Liver (tissue), 8 donors: ENCODE measurements at regions not wholly inside any gene's neighbourhood (a gene's known extent, or its start where the extent isn't known, plus 50 kb on each side); places are given as distances from the start of the nearest gene placed in this dataset.
A peak's percentile ranks its signal among the peaks of the same experiment; 100 is the strongest.

Experiments used
- DNase-seq: peaks from one replicate; pipeline ENCODE4 v3.0.0-alpha.2; 2017; ENCODE audit warnings: low spot score
- H3K27ac ChIP-seq, 2 donors: one replicate each; pipeline ENCODE4 v1.7.0; 2013; ENCODE audit warnings: inconsistent platforms in 2 of 2, low read length in 2 of 2, control low read depth in 1 of 2, low read depth in 1 of 2, mild to moderate bottlenecking in 1 of 2
- H3K27me3 ChIP-seq, 4 donors: one replicate each; pipeline versions ENCODE4 v1.6.1 to v1.7.0; 2013; ENCODE audit warnings: low read length in 3 of 4, inconsistent platforms in 1 of 4, mild to moderate bottlenecking in 1 of 4, moderate library complexity in 1 of 4; ENCODE audit not compliant: control insufficient read depth in 4 of 4, insufficient read depth in 4 of 4
- H3K36me3 ChIP-seq, 4 donors: one replicate each; pipeline versions ENCODE4 v1.6.1 to v1.7.0; 2013; ENCODE audit warnings: low read length in 3 of 4, mild to moderate bottlenecking in 3 of 4, low read depth in 1 of 4, moderate library complexity in 1 of 4; ENCODE audit not compliant: control insufficient read depth in 4 of 4, insufficient read depth in 3 of 4
- H3K4me1 ChIP-seq, 4 donors: one replicate each; pipeline versions ENCODE4 v1.6.1 to v1.7.0; 2013; ENCODE audit warnings: low read length in 3 of 4, mild to moderate bottlenecking in 3 of 4, moderate library complexity in 1 of 4; ENCODE audit not compliant: control insufficient read depth in 4 of 4, insufficient read depth in 4 of 4
- H3K4me3 ChIP-seq, 3 donors: one replicate each; pipeline versions ENCODE4 v1.6.1 to v1.7.0; 2013; ENCODE audit warnings: low read length in 3 of 3, control low read depth in 1 of 3, low read depth in 1 of 3, mild to moderate bottlenecking in 1 of 3
- H3K9ac ChIP-seq, 2 donors: one replicate each; pipeline ENCODE4 v1.7.0; 2013; ENCODE audit warnings: low read length in 2 of 2, mild to moderate bottlenecking in 2 of 2, moderate library complexity in 2 of 2, control low read depth in 1 of 2, low read depth in 1 of 2
- H3K9me3 ChIP-seq, 4 donors: one replicate each; pipeline versions ENCODE4 v1.6.1 to v1.7.0; 2013; ENCODE audit warnings: low read length in 3 of 4; ENCODE audit not compliant: control insufficient read depth in 4 of 4
- EGR1 ChIP-seq, 2 donors: IDR thresholded peaks; 2 replicates each; pipeline ENCODE4 v1.6.1; 2016 to 2018; ENCODE audit warnings: antibody characterized with exemption in 2 of 2, low read depth in 2 of 2
- FOXA1 ChIP-seq: IDR thresholded peaks from 2 replicates; pipeline ENCODE4 v1.6.1; 2016; ENCODE audit warnings: antibody characterized with exemption
- FOXA2 ChIP-seq: IDR thresholded peaks from 2 replicates; pipeline ENCODE4 v1.6.1; 2016; ENCODE audit warnings: antibody characterized with exemption
- GABPA ChIP-seq, 2 donors: IDR thresholded peaks in 1 of 2; conservative IDR thresholded peaks in 1 of 2; 2 replicates each; pipeline ENCODE4 v1.6.1; 2016; ENCODE audit warnings: antibody characterized with exemption in 2 of 2, mild to moderate bottlenecking in 1 of 2, moderate library complexity in 1 of 2
- HNF4A ChIP-seq, 2 donors: conservative IDR thresholded peaks; 2 replicates each; pipeline ENCODE4 v1.6.1; 2016; ENCODE audit warnings: antibody characterized with exemption in 2 of 2, mild to moderate bottlenecking in 2 of 2
- HNF4G ChIP-seq: IDR thresholded peaks from 2 replicates; pipeline ENCODE4 v1.6.1; 2016; ENCODE audit warnings: antibody characterized with exemption
- JUND ChIP-seq, 2 donors: IDR thresholded peaks; 2 replicates each; pipeline ENCODE4 v1.6.1; 2016; ENCODE audit warnings: antibody characterized with exemption in 2 of 2
- MAX ChIP-seq: IDR thresholded peaks from 2 replicates; pipeline ENCODE4 v1.6.1; 2016; ENCODE audit warnings: antibody characterized with exemption
- NR2F2 ChIP-seq: IDR thresholded peaks from 2 replicates; pipeline ENCODE4 v1.6.1; 2016; ENCODE audit warnings: antibody characterized with exemption
- RAD21 ChIP-seq, 2 donors: IDR thresholded peaks; 2 replicates each; pipeline ENCODE4 v1.6.1; 2016; ENCODE audit warnings: antibody characterized with exemption in 2 of 2, mild to moderate bottlenecking in 2 of 2
- REST ChIP-seq: IDR thresholded peaks from 2 replicates; pipeline ENCODE4 v1.6.1; 2016; ENCODE audit warnings: antibody characterized with exemption, mild to moderate bottlenecking
- RXRA ChIP-seq, 2 donors: IDR thresholded peaks; 2 replicates each; pipeline ENCODE4 v1.6.1; 2017 to 2018; ENCODE audit warnings: antibody characterized with exemption in 2 of 2, mild to moderate bottlenecking in 1 of 2
- SP1 ChIP-seq: IDR thresholded peaks from 2 replicates; pipeline ENCODE4 v1.6.1; 2018; ENCODE audit warnings: antibody characterized with exemption, mild to moderate bottlenecking
- TAF1 ChIP-seq: conservative IDR thresholded peaks from 2 replicates; pipeline ENCODE4 v1.6.1; 2016; ENCODE audit warnings: antibody characterized with exemption, mild to moderate bottlenecking
- YY1 ChIP-seq: IDR thresholded peaks from 2 replicates; pipeline ENCODE4 v1.6.1; 2016; ENCODE audit warnings: antibody characterized with exemption, mild to moderate bottlenecking
- WGBS: extraction: QIAGEN DNeasy Blood & Tissue Kit; methylation state at CpG from one replicate; pipeline ENCODE4 v1.1.7; 2013; 5-methylcytosine and 5-hydroxymethylcytosine counted together
- TF ChIP-seq, protein P1 (sequence below): IDR thresholded peaks from 2 replicates; pipeline ENCODE4 v1.6.1; 2016; ENCODE audit warnings: antibody characterized with exemption
- TF ChIP-seq, protein P2 (sequence below): IDR thresholded peaks from 2 replicates; pipeline ENCODE4 v1.6.1; 2016; ENCODE audit warnings: antibody characterized with exemption
- TF ChIP-seq, protein P3 (sequence below): fragments of 150-350 bp; IDR thresholded peaks from 2 replicates; pipeline ENCODE4 v1.5.1; 2017; ENCODE audit warnings: improper control_type of control experiment, low read depth, low read length; ENCODE audit not compliant: missing input control
- donor health status: healthy.
- donor health status: healthy.
- donor health status: healthy.
- donor health status: healthy.
- donor health status: healthy.

DNA sequence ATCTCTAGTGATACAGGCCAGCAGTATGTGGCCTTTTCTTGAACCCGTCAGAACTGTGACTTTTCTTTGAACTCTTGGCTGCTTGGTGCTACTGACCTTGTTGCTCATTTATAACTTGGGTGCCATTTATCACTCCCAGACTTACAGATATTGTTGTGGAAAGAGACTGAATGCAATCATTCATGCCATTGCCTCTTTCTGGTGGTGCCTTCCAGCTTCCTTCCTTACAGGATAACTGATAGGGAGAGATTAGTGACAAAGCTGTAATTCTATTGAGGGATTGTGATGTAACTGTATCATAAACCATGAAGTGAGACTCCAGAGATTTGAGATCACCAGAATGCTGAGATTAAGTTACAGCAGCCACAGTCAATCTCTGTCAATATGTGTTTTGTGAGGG lies 256.5 kb downstream of the USP25 start:
- 48% methylated on average over 1 of the region's 1 CpG for WGBS
- no peaks in the 10 kb centered on the region for H3K36me3 ChIP-seq
- TF ChIP-seq HNF4A (conservative IDR thresholded peaks at IDR 0.05) (no peak), RXRA (IDR thresholded peaks at IDR 0.05) (peak; percentile 71), MAX (no peak), NR2F2 (peak; percentile 83), FOXA2 (no peak)
- TF ChIP-seq, protein P1, sequence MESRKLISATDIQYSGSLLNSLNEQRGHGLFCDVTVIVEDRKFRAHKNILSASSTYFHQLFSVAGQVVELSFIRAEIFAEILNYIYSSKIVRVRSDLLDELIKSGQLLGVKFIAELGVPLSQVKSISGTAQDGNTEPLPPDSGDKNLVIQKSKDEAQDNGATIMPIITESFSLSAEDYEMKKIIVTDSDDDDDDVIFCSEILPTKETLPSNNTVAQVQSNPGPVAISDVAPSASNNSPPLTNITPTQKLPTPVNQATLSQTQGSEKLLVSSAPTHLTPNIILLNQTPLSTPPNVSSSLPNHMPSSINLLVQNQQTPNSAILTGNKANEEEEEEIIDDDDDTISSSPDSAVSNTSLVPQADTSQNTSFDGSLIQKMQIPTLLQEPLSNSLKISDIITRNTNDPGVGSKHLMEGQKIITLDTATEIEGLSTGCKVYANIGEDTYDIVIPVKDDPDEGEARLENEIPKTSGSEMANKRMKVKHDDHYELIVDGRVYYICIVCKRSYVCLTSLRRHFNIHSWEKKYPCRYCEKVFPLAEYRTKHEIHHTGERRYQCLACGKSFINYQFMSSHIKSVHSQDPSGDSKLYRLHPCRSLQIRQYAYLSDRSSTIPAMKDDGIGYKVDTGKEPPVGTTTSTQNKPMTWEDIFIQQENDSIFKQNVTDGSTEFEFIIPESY: no peak
- TF ChIP-seq, protein P2, sequence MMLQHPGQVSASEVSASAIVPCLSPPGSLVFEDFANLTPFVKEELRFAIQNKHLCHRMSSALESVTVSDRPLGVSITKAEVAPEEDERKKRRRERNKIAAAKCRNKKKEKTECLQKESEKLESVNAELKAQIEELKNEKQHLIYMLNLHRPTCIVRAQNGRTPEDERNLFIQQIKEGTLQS: no peak
- no peaks in the 10 kb centered on the region for H3K4me1 ChIP-seq
- no peak for DNase-seq
- no peaks in the 10 kb centered on the region for H3K9me3 ChIP-seq
- no peak overlapping the region for H3K27ac ChIP-seq
- H3K4me3 ChIP-seq: no peak overlapping the region
- H3K27me3 ChIP-seq: no peaks in the 10 kb centered on the region
- no peak overlapping the region for H3K9ac ChIP-seq

DNA sequence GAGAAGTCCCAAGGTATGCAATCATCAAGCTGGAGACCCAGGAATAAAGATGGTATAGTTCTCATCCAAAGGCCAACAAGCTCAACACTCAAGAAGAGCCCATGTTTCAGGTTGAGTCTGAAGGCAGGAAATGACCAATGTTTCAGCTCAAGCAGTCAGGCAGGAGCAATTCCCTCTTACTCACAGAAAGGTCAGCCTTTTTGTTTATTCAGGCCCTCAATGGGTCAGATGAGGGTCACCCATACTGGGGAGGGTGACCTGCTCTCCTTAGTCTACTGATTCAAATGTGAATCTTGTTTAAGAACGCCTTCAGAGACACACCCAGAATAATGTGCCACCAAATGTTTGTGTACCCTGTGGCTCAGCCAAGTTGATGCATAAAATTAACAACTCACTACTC lies 262.4 kb downstream of the USP25 start:
- Histone ChIP-seq H3K4me3 (no peak overlapping the region), H3K4me1 (no peaks in the 10 kb centered on the region), H3K9me3 (no peaks in the 10 kb centered on the region), H3K27ac (no peak overlapping the region), H3K27me3 (no peaks in the 10 kb centered on the region), H3K9ac (no peak overlapping the region), H3K36me3 (no peaks in the 10 kb centered on the region)
- WGBS: 50% methylated on average over 1 of the region's 1 CpG
- no peak for DNase-seq
- TF ChIP-seq FOXA1 (no peak), GABPA (IDR thresholded peaks at IDR 0.05 in 1 of 2, conservative IDR thresholded peaks at IDR 0.05 in 1 of 2) (no peak), EGR1 (IDR thresholded peaks at IDR 0.05; ENCODE audit: low read depth in 2 of 2) (no peak), RAD21 (IDR thresholded peaks at IDR 0.05) (no peak), RXRA (IDR thresholded peaks at IDR 0.05) (no peak), HNF4G (no peak), NR2F2 (no peak), REST (no peak), TAF1 (no peak), HNF4A (conservative IDR thresholded peaks at IDR 0.05) (no peak), SP1 (no peak), MAX (no peak), FOXA2 (no peak), JUND (IDR thresholded peaks at IDR 0.05) (no peak), YY1 (no peak)
- TF ChIP-seq, protein P1: no peak
- TF ChIP-seq, protein P3, sequence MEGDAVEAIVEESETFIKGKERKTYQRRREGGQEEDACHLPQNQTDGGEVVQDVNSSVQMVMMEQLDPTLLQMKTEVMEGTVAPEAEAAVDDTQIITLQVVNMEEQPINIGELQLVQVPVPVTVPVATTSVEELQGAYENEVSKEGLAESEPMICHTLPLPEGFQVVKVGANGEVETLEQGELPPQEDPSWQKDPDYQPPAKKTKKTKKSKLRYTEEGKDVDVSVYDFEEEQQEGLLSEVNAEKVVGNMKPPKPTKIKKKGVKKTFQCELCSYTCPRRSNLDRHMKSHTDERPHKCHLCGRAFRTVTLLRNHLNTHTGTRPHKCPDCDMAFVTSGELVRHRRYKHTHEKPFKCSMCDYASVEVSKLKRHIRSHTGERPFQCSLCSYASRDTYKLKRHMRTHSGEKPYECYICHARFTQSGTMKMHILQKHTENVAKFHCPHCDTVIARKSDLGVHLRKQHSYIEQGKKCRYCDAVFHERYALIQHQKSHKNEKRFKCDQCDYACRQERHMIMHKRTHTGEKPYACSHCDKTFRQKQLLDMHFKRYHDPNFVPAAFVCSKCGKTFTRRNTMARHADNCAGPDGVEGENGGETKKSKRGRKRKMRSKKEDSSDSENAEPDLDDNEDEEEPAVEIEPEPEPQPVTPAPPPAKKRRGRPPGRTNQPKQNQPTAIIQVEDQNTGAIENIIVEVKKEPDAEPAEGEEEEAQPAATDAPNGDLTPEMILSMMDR: no peak
- TF ChIP-seq, protein P2: no peak
